ENCODE measurements at regions not wholly inside any gene's neighbourhood (a gene's known extent, or its start where the extent isn't known, plus 50 kb on each side); places are given as distances from the start of the nearest gene placed in this dataset.

DNA sequence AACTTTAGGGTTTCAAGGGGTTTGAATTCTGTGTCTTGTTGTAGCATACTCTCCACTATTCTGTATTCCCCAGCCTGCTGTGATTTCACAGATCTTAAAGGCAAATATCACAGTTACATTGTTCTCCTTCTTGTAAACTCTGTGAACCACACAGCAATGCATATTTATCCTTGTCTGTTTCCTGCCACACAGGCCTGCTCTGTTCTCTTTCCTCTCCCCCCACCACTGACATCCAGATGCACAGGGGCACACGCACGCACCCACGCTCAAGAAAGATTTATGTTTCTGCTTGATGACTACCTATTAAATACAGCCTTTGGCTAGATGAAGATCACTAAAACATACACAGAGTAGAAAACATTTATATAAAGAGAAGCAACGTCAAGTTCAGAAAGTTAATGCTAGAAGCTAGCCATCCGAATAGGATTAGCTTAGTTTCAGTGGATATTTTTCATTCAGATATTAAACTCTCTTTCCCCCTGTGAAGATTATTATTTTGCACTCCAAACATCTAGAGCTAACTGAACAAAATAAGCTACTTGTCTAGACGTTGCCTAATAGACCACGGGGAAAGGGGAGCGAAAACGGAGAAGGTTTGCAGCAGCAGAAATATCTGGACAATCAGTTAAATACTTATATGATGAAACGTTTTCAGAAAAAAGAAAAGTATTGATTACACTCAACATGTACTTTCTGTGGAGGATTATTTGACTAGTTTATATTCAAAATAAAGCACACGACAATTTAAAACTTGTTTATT, 193.1 kb upstream of the SEMA3C start:
- TF ChIP-seq POLR2A (IDR thresholded peaks at IDR 0.05; ENCODE audit: low read depth, low read length), result no peak
- TF ChIP-seq, protein P1, sequence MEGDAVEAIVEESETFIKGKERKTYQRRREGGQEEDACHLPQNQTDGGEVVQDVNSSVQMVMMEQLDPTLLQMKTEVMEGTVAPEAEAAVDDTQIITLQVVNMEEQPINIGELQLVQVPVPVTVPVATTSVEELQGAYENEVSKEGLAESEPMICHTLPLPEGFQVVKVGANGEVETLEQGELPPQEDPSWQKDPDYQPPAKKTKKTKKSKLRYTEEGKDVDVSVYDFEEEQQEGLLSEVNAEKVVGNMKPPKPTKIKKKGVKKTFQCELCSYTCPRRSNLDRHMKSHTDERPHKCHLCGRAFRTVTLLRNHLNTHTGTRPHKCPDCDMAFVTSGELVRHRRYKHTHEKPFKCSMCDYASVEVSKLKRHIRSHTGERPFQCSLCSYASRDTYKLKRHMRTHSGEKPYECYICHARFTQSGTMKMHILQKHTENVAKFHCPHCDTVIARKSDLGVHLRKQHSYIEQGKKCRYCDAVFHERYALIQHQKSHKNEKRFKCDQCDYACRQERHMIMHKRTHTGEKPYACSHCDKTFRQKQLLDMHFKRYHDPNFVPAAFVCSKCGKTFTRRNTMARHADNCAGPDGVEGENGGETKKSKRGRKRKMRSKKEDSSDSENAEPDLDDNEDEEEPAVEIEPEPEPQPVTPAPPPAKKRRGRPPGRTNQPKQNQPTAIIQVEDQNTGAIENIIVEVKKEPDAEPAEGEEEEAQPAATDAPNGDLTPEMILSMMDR (IDR thresholded peaks at IDR 0.05; ENCODE audit: extremely low read depth in 1 of 2, insufficient read depth in 1 of 2, low read depth in 1 of 2, low read length in 2 of 2), result no peak
